Activated T-cell treated with anti-CD3 and anti-CD28 coated beads, Interleukin-2, amount 50 U/mL, for 24 hours (primary cell): ENCODE measurements at regions not wholly inside any gene's neighbourhood (a gene's known extent, or its start where the extent isn't known, plus 50 kb on each side); places are given as distances from the start of the nearest gene placed in this dataset.
"Not testable (repeated sequence)": the region's sequence is repeated elsewhere in the genome, so short reads cannot be mapped to it uniquely, and the experiment has no call there.

ENCODE experiments used
- DNase-seq: peaks from one replicate; pipeline ENCODE4 v3.0.0-alpha.2; 2020
- H3K27ac Mint-ChIP-seq: 2 replicates; pipeline ENCODE4 v1.8.0; 2020; ENCODE audit warnings: mild to moderate bottlenecking, mixed read lengths
- H3K27me3 Mint-ChIP-seq: 2 replicates; pipeline ENCODE4 v1.8.0; 2020; ENCODE audit warnings: mixed read lengths
- H3K36me3 Mint-ChIP-seq: 2 replicates; pipeline ENCODE4 v1.8.0; 2020; ENCODE audit warnings: low read depth, mixed read lengths
- H3K4me1 Mint-ChIP-seq: 2 replicates; pipeline ENCODE4 v1.8.0; 2020; ENCODE audit warnings: low read depth, mixed read lengths
- H3K4me3 Mint-ChIP-seq: 2 replicates; pipeline ENCODE4 v1.8.0; 2020; ENCODE audit warnings: mild to moderate bottlenecking, moderate library complexity, mixed read lengths
- H3K9me3 Mint-ChIP-seq: 2 replicates; pipeline ENCODE4 v1.8.0; 2020; ENCODE audit warnings: mixed read lengths

- peaks cover 14% of the 10 kb centered on the region for H3K9me3 Mint-ChIP-seq
- H3K27ac Mint-ChIP-seq: no peak overlapping the region
- H3K4me1 Mint-ChIP-seq: no peaks in the 10 kb centered on the region
- no peaks in the 10 kb centered on the region for H3K27me3 Mint-ChIP-seq
- DNase-seq: no peak
- no peaks in the 10 kb centered on the region for H3K36me3 Mint-ChIP-seq
- H3K4me3 Mint-ChIP-seq: no peak overlapping the region
These were observed 216.9 kb upstream of the FBXL7 start for GRCh38 chr5:15283076-15283475.

- Mint-ChIP-seq H3K27ac (no peak overlapping the region), H3K9me3 (peaks cover 14% of the 10 kb centered on the region), H3K27me3 (no peaks in the 10 kb centered on the region), H3K4me3 (no peak overlapping the region), H3K4me1 (no peaks in the 10 kb centered on the region), H3K36me3 (no peaks in the 10 kb centered on the region)
- no peak for DNase-seq
These were observed 217.4 kb upstream of the FBXL7 start for GRCh38 chr5:15282611-15283010.

- not testable (repeated sequence) for H3K9me3 Mint-ChIP-seq, H3K36me3 Mint-ChIP-seq, H3K4me3 Mint-ChIP-seq, H3K27me3 Mint-ChIP-seq, H3K4me1 Mint-ChIP-seq, H3K27ac Mint-ChIP-seq, DNase-seq
These were observed 228.4 kb upstream of the FBXL7 start for GRCh38 chr5:15271596-15271995.

- Mint-ChIP-seq H3K4me3 (no peak overlapping the region), H3K27me3 (no peaks in the 10 kb centered on the region), H3K9me3 (peaks cover 5% of the 10 kb centered on the region), H3K4me1 (no peaks in the 10 kb centered on the region), H3K27ac (no peak overlapping the region), H3K36me3 (no peaks in the 10 kb centered on the region)
- DNase-seq: no peak
These were observed 232.0 kb upstream of the FBXL7 start for GRCh38 chr5:15267966-15268365.

GRCh38 chr5:15266841-15267240, 233.1 kb upstream of the FBXL7 start:
- Mint-ChIP-seq H3K36me3 (no peaks in the 10 kb centered on the region), H3K4me1 (no peaks in the 10 kb centered on the region), H3K27me3 (no peaks in the 10 kb centered on the region), H3K27ac (no peak overlapping the region), H3K4me3 (no peak overlapping the region), H3K9me3 (peaks cover 7% of the 10 kb centered on the region)
- no peak for DNase-seq

- DNase-seq: no peak
- Mint-ChIP-seq H3K4me3 (no peak overlapping the region), H3K36me3 (no peaks in the 10 kb centered on the region), H3K27ac (no peak overlapping the region), H3K9me3 (peaks cover 7% of the 10 kb centered on the region), H3K27me3 (no peaks in the 10 kb centered on the region), H3K4me1 (no peaks in the 10 kb centered on the region)
These were observed 233.8 kb upstream of the FBXL7 start for GRCh38 chr5:15266229-15266628.

- Mint-ChIP-seq H3K4me1 (no peaks in the 10 kb centered on the region), H3K27me3 (no peaks in the 10 kb centered on the region), H3K36me3 (no peaks in the 10 kb centered on the region), H3K27ac (no peak overlapping the region), H3K4me3 (no peak overlapping the region), H3K9me3 (peaks cover 14% of the 10 kb centered on the region)
- no peak for DNase-seq
These were observed 236.0 kb upstream of the FBXL7 start for GRCh38 chr5:15263942-15264341.

- Mint-ChIP-seq H3K9me3 (peaks cover 9% of the 10 kb centered on the region), H3K27ac (no peak overlapping the region), H3K4me1 (no peaks in the 10 kb centered on the region), H3K36me3 (no peaks in the 10 kb centered on the region), H3K4me3 (no peak overlapping the region), H3K27me3 (no peaks in the 10 kb centered on the region)
- DNase-seq: no peak
These were observed 236.6 kb upstream of the FBXL7 start for GRCh38 chr5:15263406-15263805.

GRCh38 chr5:15261269-15261995, 238.5 kb upstream of the FBXL7 start:
- Mint-ChIP-seq H3K27me3 (no peaks in the 10 kb centered on the region), H3K27ac (no peak overlapping the region), H3K4me1 (no peaks in the 10 kb centered on the region), H3K4me3 (no peak overlapping the region), H3K9me3 (peaks cover 10% of the 10 kb centered on the region), H3K36me3 (no peaks in the 10 kb centered on the region)
- DNase-seq: no peak

- no peaks in the 10 kb centered on the region for H3K36me3 Mint-ChIP-seq
- no peak overlapping the region for H3K27ac Mint-ChIP-seq
- H3K4me1 Mint-ChIP-seq: no peaks in the 10 kb centered on the region
- DNase-seq: no peak
- peaks cover 10% of the 10 kb centered on the region for H3K9me3 Mint-ChIP-seq
- H3K27me3 Mint-ChIP-seq: no peaks in the 10 kb centered on the region
- no peak overlapping the region for H3K4me3 Mint-ChIP-seq
These were observed 239.4 kb upstream of the FBXL7 start for GRCh38 chr5:15260356-15261268.

GRCh38 chr5:15256485-15256884, 243.5 kb upstream of the FBXL7 start:
- Mint-ChIP-seq H3K36me3 (no peaks in the 10 kb centered on the region), H3K4me1 (no peaks in the 10 kb centered on the region), H3K9me3 (peaks cover 8% of the 10 kb centered on the region), H3K27me3 (no peaks in the 10 kb centered on the region), H3K27ac (no peak overlapping the region), H3K4me3 (no peak overlapping the region)
- DNase-seq: no peak

- no peak for DNase-seq
- H3K27me3 Mint-ChIP-seq: no peaks in the 10 kb centered on the region
- H3K4me1 Mint-ChIP-seq: no peaks in the 10 kb centered on the region
- H3K4me3 Mint-ChIP-seq: no peak overlapping the region
- no peaks in the 10 kb centered on the region for H3K36me3 Mint-ChIP-seq
- H3K9me3 Mint-ChIP-seq: peaks cover 9% of the 10 kb centered on the region
- no peak overlapping the region for H3K27ac Mint-ChIP-seq
These were observed 244.4 kb upstream of the FBXL7 start for GRCh38 chr5:15255576-15255975.

GRCh38 chr5:15254607-15255006, 245.4 kb upstream of the FBXL7 start:
- no peak for DNase-seq
- Mint-ChIP-seq H3K27ac (no peak overlapping the region), H3K4me3 (no peak overlapping the region), H3K27me3 (no peaks in the 10 kb centered on the region), H3K4me1 (no peaks in the 10 kb centered on the region), H3K9me3 (peaks cover 4% of the 10 kb centered on the region), H3K36me3 (no peaks in the 10 kb centered on the region)

- H3K4me3 Mint-ChIP-seq: no peak overlapping the region
- H3K9me3 Mint-ChIP-seq: peaks cover 5% of the 10 kb centered on the region
- no peaks in the 10 kb centered on the region for H3K27me3 Mint-ChIP-seq
- H3K4me1 Mint-ChIP-seq: no peaks in the 10 kb centered on the region
- no peak overlapping the region for H3K27ac Mint-ChIP-seq
- H3K36me3 Mint-ChIP-seq: no peaks in the 10 kb centered on the region
- no peak for DNase-seq
These were observed 247.6 kb upstream of the FBXL7 start for GRCh38 chr5:15252331-15252730.

GRCh38 chr5:15249152-15249551, 250.8 kb upstream of the FBXL7 start:
- Mint-ChIP-seq H3K27ac (no peak overlapping the region), H3K4me1 (no peaks in the 10 kb centered on the region), H3K27me3 (no peaks in the 10 kb centered on the region), H3K36me3 (no peaks in the 10 kb centered on the region), H3K9me3 (peaks cover 21% of the 10 kb centered on the region), H3K4me3 (no peak overlapping the region)
- DNase-seq: no peak
